ENCODE measurements at regions not wholly inside any gene's neighbourhood (a gene's known extent, or its start where the extent isn't known, plus 50 kb on each side); places are given as distances from the start of the nearest gene placed in this dataset.
"Not testable (repeated sequence)": the region's sequence is repeated elsewhere in the genome, so short reads cannot be mapped to it uniquely, and the experiment has no call there.

DNA sequence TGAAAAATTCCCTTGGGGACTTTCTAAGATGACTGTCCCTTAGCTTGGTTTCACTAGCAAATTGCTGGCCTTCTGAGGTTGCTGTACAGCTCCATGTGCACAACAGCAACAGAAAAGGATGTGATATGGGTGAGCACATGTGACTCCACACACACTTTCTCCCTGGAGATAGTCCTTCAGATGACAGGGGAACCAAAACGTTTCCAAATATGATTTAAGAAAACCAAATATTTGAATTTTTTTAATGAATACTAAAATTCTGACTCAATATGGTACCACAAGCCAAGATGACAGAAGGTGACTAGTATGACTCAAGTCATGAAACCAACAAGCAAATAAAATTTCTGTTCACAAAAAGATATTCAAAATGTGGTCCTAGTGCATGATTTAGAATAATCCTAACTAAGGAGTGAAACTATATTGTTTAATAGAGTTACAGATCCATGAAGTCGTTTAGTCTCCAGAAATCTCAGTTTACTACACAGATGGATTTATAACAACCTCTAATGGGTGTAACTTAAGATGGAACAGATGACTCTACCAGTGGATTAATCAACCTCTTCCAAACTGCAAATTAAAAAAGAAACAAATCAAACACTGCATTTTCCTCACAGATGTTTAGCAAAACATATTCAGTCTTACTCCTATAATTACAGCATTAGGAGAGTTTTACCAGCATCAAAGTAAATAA is 144.8 kb upstream of the PIK3R1 start:
- TF ChIP-seq, protein P1, sequence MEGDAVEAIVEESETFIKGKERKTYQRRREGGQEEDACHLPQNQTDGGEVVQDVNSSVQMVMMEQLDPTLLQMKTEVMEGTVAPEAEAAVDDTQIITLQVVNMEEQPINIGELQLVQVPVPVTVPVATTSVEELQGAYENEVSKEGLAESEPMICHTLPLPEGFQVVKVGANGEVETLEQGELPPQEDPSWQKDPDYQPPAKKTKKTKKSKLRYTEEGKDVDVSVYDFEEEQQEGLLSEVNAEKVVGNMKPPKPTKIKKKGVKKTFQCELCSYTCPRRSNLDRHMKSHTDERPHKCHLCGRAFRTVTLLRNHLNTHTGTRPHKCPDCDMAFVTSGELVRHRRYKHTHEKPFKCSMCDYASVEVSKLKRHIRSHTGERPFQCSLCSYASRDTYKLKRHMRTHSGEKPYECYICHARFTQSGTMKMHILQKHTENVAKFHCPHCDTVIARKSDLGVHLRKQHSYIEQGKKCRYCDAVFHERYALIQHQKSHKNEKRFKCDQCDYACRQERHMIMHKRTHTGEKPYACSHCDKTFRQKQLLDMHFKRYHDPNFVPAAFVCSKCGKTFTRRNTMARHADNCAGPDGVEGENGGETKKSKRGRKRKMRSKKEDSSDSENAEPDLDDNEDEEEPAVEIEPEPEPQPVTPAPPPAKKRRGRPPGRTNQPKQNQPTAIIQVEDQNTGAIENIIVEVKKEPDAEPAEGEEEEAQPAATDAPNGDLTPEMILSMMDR (IDR thresholded peaks at IDR 0.05; ENCODE audit: insufficient read depth, low read depth, low read length) = no peak
- no peak overlapping the region for H3K4me3 ChIP-seq (ENCODE audit: low read depth, low read length)
- DNase-seq (ENCODE audit: low read depth) = no peak

- no peak for DNase-seq (ENCODE audit: low read depth)
- H3K4me3 ChIP-seq (ENCODE audit: low read depth, low read length) = no peak overlapping the region
- TF ChIP-seq, protein P1 (IDR thresholded peaks at IDR 0.05; ENCODE audit: insufficient read depth, low read depth, low read length) = no peak
These were observed 147.5 kb upstream of the PIK3R1 start for GRCh38 chr5:68067976-68068603.

GRCh38 chr5:68067291-68067690 is 148.3 kb upstream of the PIK3R1 start:
- TF ChIP-seq, protein P1 (IDR thresholded peaks at IDR 0.05; ENCODE audit: insufficient read depth, low read depth, low read length) = no peak
- H3K4me3 ChIP-seq (ENCODE audit: low read depth, low read length) = no peak overlapping the region
- peak; percentile 53 for DNase-seq (ENCODE audit: low read depth)

DNA sequence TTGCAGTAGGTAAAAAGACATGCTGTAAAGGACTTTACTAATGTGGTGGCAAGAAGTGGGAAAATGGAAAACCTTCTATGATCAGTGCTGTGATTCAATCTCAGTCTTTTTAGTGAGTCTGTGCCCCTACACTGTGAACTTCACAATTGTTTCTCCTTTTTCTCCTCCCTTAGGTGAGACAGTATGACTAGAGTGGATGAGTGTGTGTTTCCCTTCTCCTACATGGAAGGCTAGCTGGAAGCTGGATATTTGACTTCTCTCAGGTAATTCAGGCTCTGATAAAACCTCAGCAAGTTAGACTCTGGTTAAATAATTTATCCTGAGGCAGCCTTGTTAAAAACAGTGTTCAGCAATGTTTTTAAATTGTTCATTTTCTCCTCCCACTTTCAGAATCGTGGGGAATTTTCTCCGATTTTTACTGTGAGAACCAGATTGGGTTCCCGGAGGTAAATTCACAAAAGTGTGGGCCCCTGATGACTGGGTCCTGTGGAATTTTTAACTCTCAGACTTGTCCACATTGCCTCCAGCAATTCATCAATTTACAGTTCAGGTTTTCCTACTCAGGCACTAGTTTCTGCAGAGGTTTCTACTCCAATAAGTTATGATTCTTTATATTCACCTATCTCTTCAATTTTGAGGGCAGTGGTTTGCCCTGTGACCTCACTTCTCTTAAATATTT is 149.1 kb upstream of the PIK3R1 start:
- TF ChIP-seq, protein P1 (IDR thresholded peaks at IDR 0.05; ENCODE audit: insufficient read depth, low read depth, low read length) = no peak
- DNase-seq (ENCODE audit: low read depth) = no peak
- no peak overlapping the region for H3K4me3 ChIP-seq (ENCODE audit: low read depth, low read length)

GRCh38 chr5:68065321-68065720 is 150.2 kb upstream of the PIK3R1 start:
- DNase-seq (ENCODE audit: low read depth); H3K4me3 ChIP-seq (ENCODE audit: low read depth, low read length): not testable (repeated sequence)

- TF ChIP-seq, protein P1 (IDR thresholded peaks at IDR 0.05; ENCODE audit: insufficient read depth, low read depth, low read length) = no peak
- no peak overlapping the region for H3K4me3 ChIP-seq (ENCODE audit: low read depth, low read length)
- no peak for DNase-seq (ENCODE audit: low read depth)
These were observed 155.2 kb upstream of the PIK3R1 start for GRCh38 chr5:68060382-68060781.

- TF ChIP-seq, protein P1 (IDR thresholded peaks at IDR 0.05; ENCODE audit: insufficient read depth, low read depth, low read length) = no peak
- no peak overlapping the region for H3K4me3 ChIP-seq (ENCODE audit: low read depth, low read length)
- DNase-seq (ENCODE audit: low read depth) = no peak
These were observed 158.4 kb upstream of the PIK3R1 start for GRCh38 chr5:68057191-68057590.
